22Rv1 (cell line): ENCODE measurements at regions not wholly inside any gene's neighbourhood (a gene's known extent, or its start where the extent isn't known, plus 50 kb on each side); places are given as distances from the start of the nearest gene placed in this dataset.

Experiments used
- CTCF ChIP-seq: fragments of 450-650 bp; IDR thresholded peaks from 2 replicates; pipeline ENCODE4 v1.5.1; 2017; ENCODE audit warnings: mild to moderate bottlenecking
- ZFX ChIP-seq: fragments of 450-650 bp; IDR thresholded peaks from 2 replicates; pipeline ENCODE4 v1.6.1; 2017; ENCODE audit warnings: antibody characterized with exemption, borderline replicate concordance

DNA sequence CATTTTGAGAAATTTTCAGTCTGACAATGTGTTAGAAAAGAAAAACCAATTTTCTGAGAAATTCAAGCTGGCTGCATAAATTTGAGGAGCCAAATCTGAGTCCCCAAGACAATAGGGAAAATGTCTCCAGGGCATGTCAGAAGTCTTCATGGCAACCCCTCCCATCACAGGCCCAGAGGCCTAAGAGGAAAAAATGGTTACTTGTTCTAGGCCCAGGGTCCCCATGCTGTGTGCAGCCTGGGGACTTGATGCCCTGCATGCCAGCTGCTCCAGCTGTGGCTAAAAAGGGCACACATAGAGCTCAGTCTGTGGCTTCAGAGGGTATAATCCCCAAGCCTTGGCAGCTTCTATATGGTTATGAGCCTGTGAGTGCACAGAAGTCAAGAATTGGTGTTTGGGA, 464.6 kb downstream of the CCER1 start:
- TF ChIP-seq ZFX (no peak), CTCF (no peak)
